Renal cortex interstitium (tissue), 11 donors: ENCODE measurements at regions not wholly inside any gene's neighbourhood (a gene's known extent, or its start where the extent isn't known, plus 50 kb on each side); places are given as distances from the start of the nearest gene placed in this dataset.
"Not testable (repeated sequence)": the region's sequence is repeated elsewhere in the genome, so short reads cannot be mapped to it uniquely, and the experiment has no call there.

Source experiments
- DNase-seq, 11 donors: peaks; one replicate each; pipeline ENCODE4 v3.0.0-alpha.2; 2013; ENCODE audit warnings: low read depth in 9 of 11, low spot score in 4 of 11; ENCODE audit errors: extremely low read depth in 1 of 11

DNA sequence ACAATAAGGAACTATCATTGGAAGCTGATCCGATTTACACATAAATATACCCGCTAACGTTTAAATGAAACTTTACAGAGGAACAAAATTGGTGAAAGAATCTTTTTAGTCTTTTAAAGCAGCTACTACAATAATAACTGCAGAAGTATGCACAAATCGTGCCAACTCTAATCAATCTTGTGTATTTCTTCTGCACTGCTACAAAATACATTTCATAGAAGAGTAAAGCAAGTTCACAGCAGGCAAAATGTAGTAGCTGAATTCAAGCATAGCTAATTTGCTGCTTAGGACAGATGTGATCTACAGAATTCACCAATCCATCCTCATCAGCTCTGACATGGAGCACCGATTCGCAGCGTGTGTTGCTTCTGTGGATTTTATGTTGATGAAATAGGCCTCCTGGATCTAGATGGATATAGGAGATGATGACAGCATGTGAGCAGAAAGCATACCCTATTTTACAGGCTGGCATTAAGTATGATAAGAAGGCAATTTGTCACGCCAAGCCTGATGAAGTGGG lies 367.3 kb upstream of the FGF13 start:
- no peak for DNase-seq

- no peak for DNase-seq
Measured at GRCh38 chrX:139078342-139078741, 366.8 kb upstream of the FGF13 start.

GRCh38 chrX:139077281-139078250 lies 366.0 kb upstream of the FGF13 start:
- no peak for DNase-seq

- DNase-seq: no peak
Measured at GRCh38 chrX:139063364-139063763, 351.8 kb upstream of the FGF13 start.

DNA sequence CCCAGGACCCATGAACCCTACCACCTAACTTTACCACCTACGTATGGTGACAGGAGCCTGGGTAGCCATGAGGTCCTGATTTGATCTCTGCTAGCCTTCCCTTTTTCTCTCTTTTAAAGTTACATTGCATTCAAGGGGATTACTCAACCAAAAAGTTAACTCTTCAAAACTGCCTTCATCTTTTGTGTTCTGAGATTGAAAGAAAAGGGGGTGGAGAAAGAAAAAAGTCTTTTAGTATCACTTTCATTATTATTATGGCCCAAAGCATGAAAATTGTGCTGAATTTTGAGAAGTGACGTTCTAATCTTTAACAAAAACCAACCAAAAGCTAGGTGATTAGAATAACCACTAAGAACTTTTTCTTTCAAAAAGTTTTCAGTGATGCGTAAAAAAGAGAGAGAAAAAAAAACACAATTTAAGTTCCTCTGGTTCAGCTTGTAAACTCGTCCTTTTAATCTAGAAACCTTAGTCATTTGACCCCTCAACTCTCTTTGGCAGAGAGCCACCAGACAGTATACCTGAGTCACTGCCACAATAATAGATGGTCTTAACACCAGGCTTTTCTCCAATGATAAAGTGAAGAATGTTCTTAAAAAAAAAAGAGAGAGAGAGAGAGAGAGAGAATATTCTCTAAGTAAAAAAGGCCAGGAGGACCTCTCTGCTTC lies 347.4 kb upstream of the FGF13 start:
- peak in 7 of 11 donors; percentile 0 to 32 (median 12) for DNase-seq

GRCh38 chrX:139052461-139052860 lies 340.9 kb upstream of the FGF13 start:
- no peak for DNase-seq

DNA sequence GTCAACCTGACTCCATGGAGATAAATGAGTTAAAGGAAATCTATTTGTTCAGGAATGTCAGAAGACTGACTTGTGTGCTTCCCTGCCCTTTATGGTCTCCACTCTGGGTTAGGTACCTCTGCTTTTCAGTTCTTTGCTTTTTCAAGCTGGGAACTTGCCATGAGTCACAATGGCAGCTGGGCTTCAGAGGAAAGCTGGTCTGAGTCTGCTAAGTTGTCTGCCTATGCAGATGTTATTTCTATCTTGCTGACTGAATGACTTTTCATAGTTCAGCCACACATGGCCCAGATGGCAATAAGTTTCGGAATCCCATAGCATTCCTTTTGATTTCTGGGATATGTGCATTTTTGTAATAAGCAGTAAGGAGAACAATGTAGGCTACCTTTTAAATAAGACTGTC lies 337.9 kb upstream of the FGF13 start:
- no peak for DNase-seq

DNA sequence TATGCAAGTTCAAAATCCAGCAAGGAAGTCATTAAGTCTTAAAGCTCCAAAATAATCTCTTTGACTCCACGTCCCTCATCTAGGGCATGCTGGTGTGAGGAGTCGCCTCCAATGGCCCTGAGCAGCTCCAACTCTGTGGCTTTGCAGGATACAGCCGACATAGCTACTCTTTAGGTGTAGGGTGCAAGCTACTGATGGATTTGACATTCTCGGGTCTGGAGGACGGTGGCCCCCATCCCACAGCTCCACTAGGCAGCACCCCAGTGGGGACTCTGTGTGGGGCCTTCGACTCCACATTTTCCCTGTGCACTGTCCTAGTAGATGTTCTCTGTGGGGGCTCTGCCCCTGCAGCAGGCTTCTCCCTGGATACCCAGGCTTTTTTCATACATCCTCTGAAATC lies 333.2 kb upstream of the FGF13 start:
- no peak for DNase-seq

GRCh38 chrX:139039041-139039440 lies 327.5 kb upstream of the FGF13 start:
- DNase-seq: peak in 5 of 11 donors; percentile 4 to 34 (median 17)

- no peak for DNase-seq
Measured at GRCh38 chrX:139026811-139027210, 315.3 kb upstream of the FGF13 start.

GRCh38 chrX:139026406-139026805 lies 314.9 kb upstream of the FGF13 start:
- no peak for DNase-seq

DNA sequence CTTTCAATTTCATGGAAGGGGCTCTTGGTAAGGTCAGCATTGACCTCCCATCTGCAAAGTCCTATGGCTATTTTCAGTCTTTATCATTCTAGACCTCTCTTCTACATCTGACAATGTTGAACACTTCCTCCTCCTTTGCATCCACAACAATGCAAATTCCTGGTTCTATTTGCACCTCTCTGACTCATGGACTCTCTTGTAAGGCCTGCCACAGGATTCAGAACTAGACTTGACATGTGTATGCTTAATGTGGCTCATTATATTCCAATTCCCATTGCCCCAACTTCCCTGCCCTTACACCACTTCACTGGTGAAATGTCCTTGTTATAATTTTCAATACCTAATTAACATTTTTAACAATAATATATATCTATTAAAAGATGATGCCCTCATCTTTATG lies 314.3 kb upstream of the FGF13 start:
- DNase-seq: no peak

DNA sequence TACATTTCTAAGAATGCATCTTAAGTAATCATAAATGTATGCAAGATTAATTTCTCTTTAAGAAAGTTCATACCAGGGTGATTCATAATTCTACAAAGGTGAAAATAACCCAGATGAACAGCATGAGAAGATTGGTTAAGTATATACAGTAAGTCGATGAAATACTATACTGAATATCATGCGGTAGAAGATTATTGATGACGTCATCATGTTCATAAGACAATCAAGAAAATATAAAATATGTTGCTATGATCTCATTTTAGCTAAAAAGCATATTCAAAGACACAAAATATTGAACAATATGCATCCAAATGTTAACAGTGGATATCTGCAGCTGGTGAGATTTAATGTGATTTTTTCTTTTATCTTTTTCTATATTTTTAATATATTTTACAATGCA lies 312.0 kb upstream of the FGF13 start:
- no peak for DNase-seq

DNA sequence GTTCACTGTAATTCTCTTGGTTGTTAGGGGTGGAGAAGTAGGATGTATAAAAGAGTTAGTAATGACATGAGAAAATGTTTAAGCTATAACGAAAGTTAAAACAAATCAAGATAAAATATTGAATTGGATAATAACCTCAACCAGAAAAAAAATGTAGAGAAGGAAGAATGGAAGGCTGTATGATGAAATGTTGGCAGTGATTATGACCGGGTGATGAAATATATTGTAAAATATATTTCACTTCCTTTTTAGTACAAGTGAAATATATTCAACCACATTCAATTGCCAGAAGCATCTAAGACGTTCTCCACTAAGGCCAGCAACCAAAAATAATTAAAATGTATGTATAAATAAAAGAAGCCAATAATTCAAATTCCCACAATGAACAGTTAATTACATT lies 309.3 kb upstream of the FGF13 start:
- DNase-seq: no peak

GRCh38 chrX:139018436-139018835 lies 306.9 kb upstream of the FGF13 start:
- DNase-seq: no peak

- DNase-seq: no peak
Measured at GRCh38 chrX:139015627-139016026, 304.1 kb upstream of the FGF13 start.

DNA sequence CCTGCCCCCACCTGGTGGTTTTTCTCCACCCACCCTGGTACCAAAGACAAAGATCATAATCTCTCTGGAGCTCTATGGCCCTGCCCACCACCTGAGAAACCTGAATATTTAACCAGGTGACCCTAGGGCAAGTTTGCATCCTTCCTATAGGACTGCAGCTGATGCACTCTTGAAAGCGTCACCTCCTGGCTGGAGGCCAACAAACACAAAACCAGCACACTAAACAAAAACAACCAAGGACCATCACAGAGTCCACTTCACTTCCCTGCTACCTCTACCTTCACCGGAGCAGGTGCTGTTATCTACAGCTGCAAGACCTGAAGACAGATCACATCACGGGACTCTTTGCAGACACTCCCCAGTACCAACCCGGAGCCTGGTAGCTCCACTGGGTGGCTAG lies 296.7 kb upstream of the FGF13 start:
- DNase-seq: no peak

GRCh38 chrX:139003856-139004527 lies 292.5 kb upstream of the FGF13 start:
- not testable (repeated sequence) for DNase-seq

GRCh38 chrX:139002319-139002718 lies 290.8 kb upstream of the FGF13 start:
- DNase-seq: no peak

- DNase-seq: no peak
Measured at GRCh38 chrX:138996268-138996667, 284.8 kb upstream of the FGF13 start.
